ENCODE measurements at regions not wholly inside any gene's neighbourhood (a gene's known extent, or its start where the extent isn't known, plus 50 kb on each side); places are given as distances from the start of the nearest gene placed in this dataset.
"Not testable (repeated sequence)": the region's sequence is repeated elsewhere in the genome, so short reads cannot be mapped to it uniquely, and the experiment has no call there.

DNA sequence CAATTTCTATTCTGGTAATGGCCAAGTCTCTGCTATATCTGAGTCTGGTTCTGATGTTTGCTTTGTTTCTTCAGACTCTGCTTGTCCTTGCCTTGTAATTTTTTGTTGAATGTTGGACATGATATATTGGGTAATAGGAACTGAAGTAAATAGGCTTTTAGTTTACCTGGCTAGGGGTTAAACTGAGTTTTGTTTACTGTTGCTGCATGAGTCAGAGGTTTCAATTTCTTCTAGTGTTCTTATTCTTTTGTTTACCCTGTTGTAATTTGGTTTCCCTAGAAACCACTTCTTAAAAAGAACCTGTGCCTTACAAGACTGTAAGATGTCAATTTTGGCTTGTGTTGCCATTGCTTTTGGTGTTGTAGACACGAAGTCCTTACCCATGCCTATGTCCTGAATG is 285.0 kb upstream of the KCNH7 start:
- no peak for DNase-seq
- TF ChIP-seq, protein P1, sequence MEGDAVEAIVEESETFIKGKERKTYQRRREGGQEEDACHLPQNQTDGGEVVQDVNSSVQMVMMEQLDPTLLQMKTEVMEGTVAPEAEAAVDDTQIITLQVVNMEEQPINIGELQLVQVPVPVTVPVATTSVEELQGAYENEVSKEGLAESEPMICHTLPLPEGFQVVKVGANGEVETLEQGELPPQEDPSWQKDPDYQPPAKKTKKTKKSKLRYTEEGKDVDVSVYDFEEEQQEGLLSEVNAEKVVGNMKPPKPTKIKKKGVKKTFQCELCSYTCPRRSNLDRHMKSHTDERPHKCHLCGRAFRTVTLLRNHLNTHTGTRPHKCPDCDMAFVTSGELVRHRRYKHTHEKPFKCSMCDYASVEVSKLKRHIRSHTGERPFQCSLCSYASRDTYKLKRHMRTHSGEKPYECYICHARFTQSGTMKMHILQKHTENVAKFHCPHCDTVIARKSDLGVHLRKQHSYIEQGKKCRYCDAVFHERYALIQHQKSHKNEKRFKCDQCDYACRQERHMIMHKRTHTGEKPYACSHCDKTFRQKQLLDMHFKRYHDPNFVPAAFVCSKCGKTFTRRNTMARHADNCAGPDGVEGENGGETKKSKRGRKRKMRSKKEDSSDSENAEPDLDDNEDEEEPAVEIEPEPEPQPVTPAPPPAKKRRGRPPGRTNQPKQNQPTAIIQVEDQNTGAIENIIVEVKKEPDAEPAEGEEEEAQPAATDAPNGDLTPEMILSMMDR (IDR thresholded peaks at IDR 0.05; ENCODE audit: low read depth, low read length): no peak
- no peak overlapping the region for H3K27ac ChIP-seq
- H3K27me3 ChIP-seq (ENCODE audit: insufficient read depth, low read depth, severe bottlenecking): no peaks in the 10 kb centered on the region
- H3K4me3 ChIP-seq (ENCODE audit: low read depth, low read length): no peak overlapping the region
- no peaks in the 10 kb centered on the region for H3K9me3 ChIP-seq (ENCODE audit: severe bottlenecking)
- no peaks in the 10 kb centered on the region for H3K36me3 ChIP-seq

DNA sequence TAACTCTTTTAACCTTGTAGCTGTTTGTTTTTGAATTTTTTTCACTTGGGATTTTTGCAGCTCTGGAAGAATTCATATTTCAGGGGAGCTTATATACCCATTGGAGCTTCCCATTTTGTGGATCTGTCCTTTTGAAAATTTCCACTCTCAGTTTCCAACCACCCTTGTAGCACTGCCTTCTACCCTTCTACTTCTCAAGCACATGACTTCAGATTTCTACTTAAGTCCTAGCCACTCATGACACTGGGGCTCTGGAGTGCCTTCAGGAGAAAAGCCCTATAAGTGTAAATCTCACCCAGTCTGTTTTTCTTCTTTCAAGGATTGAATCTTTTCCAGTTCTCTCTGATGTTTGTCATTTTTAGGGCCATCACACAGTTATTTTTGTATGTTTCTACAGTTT is 283.7 kb upstream of the KCNH7 start:
- no peak overlapping the region for H3K27ac ChIP-seq
- H3K27me3 ChIP-seq (ENCODE audit: insufficient read depth, low read depth, severe bottlenecking): no peaks in the 10 kb centered on the region
- no peaks in the 10 kb centered on the region for H3K36me3 ChIP-seq
- TF ChIP-seq, protein P1 (IDR thresholded peaks at IDR 0.05; ENCODE audit: low read depth, low read length): no peak
- H3K9me3 ChIP-seq (ENCODE audit: severe bottlenecking): no peaks in the 10 kb centered on the region
- H3K4me3 ChIP-seq (ENCODE audit: low read depth, low read length): no peak overlapping the region
- DNase-seq: no peak

DNA sequence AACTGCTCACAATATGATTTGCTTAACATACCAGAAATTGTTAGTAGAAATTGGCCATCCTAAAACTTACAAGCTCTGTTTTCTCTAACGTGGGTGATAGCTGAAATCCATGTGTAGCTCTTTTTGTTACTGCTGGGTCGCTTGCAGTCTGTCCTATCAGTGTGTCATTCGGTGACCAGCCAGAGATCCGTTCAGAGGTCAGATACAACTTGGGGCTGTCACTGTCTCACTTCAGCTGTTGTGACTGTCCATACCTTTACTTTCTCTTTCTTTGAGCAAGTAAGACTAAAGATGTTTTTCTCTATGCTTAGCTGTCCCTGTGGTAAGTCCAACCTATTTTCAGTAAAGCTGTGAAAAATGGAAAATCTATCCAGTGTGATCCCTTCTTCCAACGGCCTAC is 282.9 kb upstream of the KCNH7 start:
- TF ChIP-seq, protein P1 (IDR thresholded peaks at IDR 0.05; ENCODE audit: low read depth, low read length): no peak
- H3K27ac ChIP-seq: no peak overlapping the region
- H3K9me3 ChIP-seq (ENCODE audit: severe bottlenecking): no peaks in the 10 kb centered on the region
- no peak for DNase-seq
- H3K4me3 ChIP-seq (ENCODE audit: low read depth, low read length): no peak overlapping the region
- no peaks in the 10 kb centered on the region for H3K36me3 ChIP-seq
- no peaks in the 10 kb centered on the region for H3K27me3 ChIP-seq (ENCODE audit: insufficient read depth, low read depth, severe bottlenecking)

DNA sequence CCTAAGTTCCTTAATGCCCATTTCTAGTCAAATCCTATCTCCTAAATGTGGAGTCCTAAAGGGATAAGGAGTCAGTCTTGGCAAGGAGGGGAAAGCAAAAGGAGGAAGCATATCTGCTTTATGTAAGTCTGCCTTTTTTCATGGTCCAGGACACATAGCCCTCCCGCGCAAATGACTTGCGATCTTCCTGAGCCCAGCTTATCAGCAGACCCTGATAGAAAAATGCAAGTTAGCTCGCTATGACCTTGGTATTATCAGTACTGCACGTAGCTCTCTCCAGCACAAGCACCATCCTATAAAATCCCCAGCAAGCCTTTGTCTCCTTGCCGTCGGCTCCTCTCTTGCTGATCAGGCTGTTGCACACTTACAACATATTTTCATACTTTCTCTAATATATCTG is 281.4 kb upstream of the KCNH7 start:
- Histone ChIP-seq H3K4me3 (ENCODE audit: low read depth, low read length) (no peak overlapping the region), H3K27ac (no peak overlapping the region), H3K27me3 (ENCODE audit: insufficient read depth, low read depth, severe bottlenecking) (no peaks in the 10 kb centered on the region), H3K36me3 (no peaks in the 10 kb centered on the region), H3K9me3 (ENCODE audit: severe bottlenecking) (no peaks in the 10 kb centered on the region)
- TF ChIP-seq, protein P1 (IDR thresholded peaks at IDR 0.05; ENCODE audit: low read depth, low read length): no peak
- DNase-seq: no peak

DNA sequence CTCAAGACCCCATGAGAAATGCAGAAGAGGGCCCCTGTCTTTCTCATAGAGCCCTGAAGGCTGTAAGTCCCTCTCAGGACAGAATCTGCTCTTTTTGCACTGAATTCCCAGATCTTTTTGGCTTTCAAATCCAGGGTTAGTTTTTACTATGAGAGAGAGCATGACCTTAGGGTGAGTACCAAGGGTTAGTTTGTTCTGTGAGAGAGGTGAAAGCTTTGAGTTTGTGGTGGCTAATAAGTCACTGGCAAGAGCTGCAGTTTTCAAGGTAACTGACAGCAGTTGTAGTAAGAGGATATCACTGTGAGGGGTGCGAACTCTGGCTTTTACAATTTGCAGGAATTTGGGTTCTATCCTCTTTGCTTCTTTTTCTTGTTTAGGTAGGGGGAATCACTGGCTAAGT is 248.4 kb upstream of the KCNH7 start:
- Histone ChIP-seq H3K27me3 (ENCODE audit: insufficient read depth, low read depth, severe bottlenecking) (no peaks in the 10 kb centered on the region), H3K36me3 (no peaks in the 10 kb centered on the region), H3K9me3 (ENCODE audit: severe bottlenecking) (no peaks in the 10 kb centered on the region), H3K27ac (no peak overlapping the region), H3K4me3 (ENCODE audit: low read depth, low read length) (no peak overlapping the region)
- no peak for DNase-seq
- TF ChIP-seq, protein P1 (IDR thresholded peaks at IDR 0.05; ENCODE audit: low read depth, low read length): no peak

DNA sequence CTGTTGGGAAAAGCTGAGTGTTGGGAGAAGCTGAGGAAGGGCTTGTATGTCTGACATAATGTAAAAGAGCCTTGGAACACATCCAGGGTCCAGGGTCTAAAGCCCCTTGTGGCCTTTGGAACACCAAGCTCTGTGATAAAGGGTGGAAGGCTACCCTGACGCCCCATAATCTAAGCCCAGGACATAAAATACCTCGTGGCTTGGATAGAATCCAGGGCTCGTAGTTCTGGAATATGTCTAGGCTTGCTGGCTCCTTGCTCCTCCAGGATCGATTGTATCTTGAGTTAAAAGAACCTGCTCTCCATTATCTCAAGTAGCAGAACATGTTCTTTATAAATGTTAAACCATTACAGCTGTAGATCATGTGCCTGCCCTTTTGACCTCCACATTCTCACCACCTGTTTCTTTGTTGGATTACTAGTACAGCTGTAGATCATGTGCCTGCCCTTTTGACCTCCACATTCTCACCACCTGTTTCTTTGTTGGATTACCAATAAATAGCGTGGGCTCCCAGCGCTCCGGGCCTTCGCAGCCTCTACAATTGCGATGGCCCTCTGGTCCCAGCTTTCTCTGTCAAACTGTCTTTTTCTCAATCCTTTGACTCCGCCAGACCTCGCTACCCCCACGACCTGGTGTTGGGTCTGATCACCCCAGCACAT is 246.9 kb upstream of the KCNH7 start:
- H3K4me3 ChIP-seq (ENCODE audit: low read depth, low read length); H3K9me3 ChIP-seq (ENCODE audit: severe bottlenecking); H3K27me3 ChIP-seq (ENCODE audit: insufficient read depth, low read depth, severe bottlenecking); H3K36me3 ChIP-seq; H3K27ac ChIP-seq; DNase-seq: not testable (repeated sequence)
